ENCODE measurements at regions not wholly inside any gene's neighbourhood (a gene's known extent, or its start where the extent isn't known, plus 50 kb on each side); places are given as distances from the start of the nearest gene placed in this dataset.

DNA sequence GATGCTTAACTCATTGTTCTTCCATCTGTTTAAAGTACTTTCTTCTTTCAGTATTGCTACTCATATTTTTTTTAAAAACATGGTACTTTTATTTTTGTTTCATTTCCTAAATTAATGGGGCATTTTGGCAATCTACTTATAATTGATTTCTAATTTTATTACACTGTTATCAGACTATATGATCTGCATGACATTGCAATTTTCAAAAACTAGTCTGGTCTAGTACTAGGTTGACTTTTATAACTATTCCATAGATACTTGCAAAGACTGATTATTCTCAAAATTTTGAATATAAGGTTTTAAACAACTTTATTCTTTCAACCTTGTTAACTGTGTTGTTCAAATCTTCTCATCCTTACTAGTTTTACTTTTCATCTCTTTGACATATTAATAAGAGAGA is 63.9 kb upstream of the MVB12B start:
- H3K27me3 Mint-ChIP-seq (ENCODE audit: insufficient read depth, low read depth, poor library complexity), result no peaks in the 10 kb centered on the region
- DNase-seq (ENCODE audit: low spot score) (no peak), ATAC-seq (no peak)
- no peaks in the 10 kb centered on the region for H3K27me3 ChIP-seq (ENCODE audit: insufficient read depth)
- H3K36me3 Mint-ChIP-seq (ENCODE audit: low read depth), result no peaks in the 10 kb centered on the region
- no peaks in the 10 kb centered on the region for H3K79me2 ChIP-seq (replicated peaks; ENCODE audit: insufficient read depth)
- no peaks in the 10 kb centered on the region for H3K36me3 ChIP-seq (ENCODE audit: insufficient read depth)
- H3F3A ChIP-seq (replicated peaks; ENCODE audit: low read depth), result no peaks in the 10 kb centered on the region
- no peak overlapping the region for H3K27ac ChIP-seq (ENCODE audit: low read depth)
- no peak overlapping the region for H3K4me3 ChIP-seq
- no peak overlapping the region for H3K27ac Mint-ChIP-seq
- no peaks in the 10 kb centered on the region for H3K9me2 ChIP-seq (ENCODE audit: insufficient read depth)
- TF ChIP-seq, protein P1, sequence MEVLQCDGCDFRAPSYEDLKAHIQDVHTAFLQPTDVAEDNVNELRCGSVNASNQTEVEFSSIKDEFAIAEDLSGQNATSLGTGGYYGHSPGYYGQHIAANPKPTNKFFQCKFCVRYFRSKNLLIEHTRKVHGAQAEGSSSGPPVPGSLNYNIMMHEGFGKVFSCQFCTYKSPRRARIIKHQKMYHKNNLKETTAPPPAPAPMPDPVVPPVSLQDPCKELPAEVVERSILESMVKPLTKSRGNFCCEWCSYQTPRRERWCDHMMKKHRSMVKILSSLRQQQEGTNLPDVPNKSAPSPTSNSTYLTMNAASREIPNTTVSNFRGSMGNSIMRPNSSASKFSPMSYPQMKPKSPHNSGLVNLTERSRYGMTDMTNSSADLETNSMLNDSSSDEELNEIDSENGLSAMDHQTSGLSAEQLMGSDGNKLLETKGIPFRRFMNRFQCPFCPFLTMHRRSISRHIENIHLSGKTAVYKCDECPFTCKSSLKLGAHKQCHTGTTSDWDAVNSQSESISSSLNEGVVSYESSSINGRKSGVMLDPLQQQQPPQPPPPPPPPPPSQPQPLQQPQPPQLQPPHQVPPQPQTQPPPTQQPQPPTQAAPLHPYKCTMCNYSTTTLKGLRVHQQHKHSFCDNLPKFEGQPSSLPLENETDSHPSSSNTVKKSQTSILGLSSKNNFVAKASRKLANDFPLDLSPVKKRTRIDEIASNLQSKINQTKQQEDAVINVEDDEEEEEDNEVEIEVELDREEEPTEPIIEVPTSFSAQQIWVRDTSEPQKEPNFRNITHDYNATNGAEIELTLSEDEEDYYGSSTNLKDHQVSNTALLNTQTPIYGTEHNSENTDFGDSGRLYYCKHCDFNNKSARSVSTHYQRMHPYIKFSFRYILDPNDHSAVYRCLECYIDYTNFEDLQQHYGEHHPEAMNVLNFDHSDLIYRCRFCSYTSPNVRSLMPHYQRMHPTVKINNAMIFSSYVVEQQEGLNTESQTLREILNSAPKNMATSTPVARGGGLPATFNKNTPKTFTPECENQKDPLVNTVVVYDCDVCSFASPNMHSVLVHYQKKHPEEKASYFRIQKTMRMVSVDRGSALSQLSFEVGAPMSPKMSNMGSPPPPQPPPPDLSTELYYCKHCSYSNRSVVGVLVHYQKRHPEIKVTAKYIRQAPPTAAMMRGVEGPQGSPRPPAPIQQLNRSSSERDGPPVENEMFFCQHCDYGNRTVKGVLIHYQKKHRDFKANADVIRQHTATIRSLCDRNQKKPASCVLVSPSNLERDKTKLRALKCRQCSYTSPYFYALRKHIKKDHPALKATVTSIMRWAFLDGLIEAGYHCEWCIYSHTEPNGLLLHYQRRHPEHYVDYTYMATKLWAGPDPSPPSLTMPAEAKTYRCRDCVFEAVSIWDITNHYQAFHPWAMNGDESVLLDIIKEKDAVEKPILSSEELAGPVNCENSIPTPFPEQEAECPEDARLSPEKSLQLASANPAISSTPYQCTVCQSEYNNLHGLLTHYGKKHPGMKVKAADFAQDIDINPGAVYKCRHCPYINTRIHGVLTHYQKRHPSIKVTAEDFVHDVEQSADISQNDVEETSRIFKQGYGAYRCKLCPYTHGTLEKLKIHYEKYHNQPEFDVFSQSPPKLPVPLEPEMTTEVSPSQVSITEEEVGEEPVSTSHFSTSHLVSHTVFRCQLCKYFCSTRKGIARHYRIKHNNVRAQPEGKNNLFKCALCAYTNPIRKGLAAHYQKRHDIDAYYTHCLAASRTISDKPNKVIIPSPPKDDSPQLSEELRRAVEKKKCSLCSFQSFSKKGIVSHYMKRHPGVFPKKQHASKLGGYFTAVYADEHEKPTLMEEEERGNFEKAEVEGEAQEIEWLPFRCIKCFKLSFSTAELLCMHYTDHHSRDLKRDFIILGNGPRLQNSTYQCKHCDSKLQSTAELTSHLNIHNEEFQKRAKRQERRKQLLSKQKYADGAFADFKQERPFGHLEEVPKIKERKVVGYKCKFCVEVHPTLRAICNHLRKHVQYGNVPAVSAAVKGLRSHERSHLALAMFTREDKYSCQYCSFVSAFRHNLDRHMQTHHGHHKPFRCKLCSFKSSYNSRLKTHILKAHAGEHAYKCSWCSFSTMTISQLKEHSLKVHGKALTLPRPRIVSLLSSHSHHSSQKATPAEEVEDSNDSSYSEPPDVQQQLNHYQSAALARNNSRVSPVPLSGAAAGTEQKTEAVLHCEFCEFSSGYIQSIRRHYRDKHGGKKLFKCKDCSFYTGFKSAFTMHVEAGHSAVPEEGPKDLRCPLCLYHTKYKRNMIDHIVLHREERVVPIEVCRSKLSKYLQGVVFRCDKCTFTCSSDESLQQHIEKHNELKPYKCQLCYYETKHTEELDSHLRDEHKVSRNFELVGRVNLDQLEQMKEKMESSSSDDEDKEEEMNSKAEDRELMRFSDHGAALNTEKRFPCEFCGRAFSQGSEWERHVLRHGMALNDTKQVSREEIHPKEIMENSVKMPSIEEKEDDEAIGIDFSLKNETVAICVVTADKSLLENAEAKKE (CRISPR knock-in tag; IDR thresholded peaks at IDR 0.05), result no peak
- no peak for TF ChIP-seq ZNF114 (CRISPR knock-in tag; IDR thresholded peaks at IDR 0.05)
- TF ChIP-seq JUNB (IDR thresholded peaks at IDR 0.05; ENCODE audit: unreplicated experiment), result no peak
- no peak for TF ChIP-seq CREB1 (CRISPR knock-in tag; IDR thresholded peaks at IDR 0.05; ENCODE audit: low read depth)
- TF ChIP-seq ZNF331 (CRISPR knock-in tag; IDR thresholded peaks at IDR 0.05; ENCODE audit: low read depth), result no peak
- no peak for TF ChIP-seq STAT1 (IDR thresholded peaks at IDR 0.05; ENCODE audit: unreplicated experiment)
- no peak overlapping the region for H2AFZ ChIP-seq
- no peaks in the 10 kb centered on the region for H3K9me3 Mint-ChIP-seq
- H3K4me1 ChIP-seq (ENCODE audit: insufficient read depth), result no peaks in the 10 kb centered on the region
- no peak overlapping the region for H3K4me3 Mint-ChIP-seq
- H4K20me1 ChIP-seq (replicated peaks; ENCODE audit: insufficient read depth), result no peaks in the 10 kb centered on the region
- no peak overlapping the region for H3K4me2 ChIP-seq
- H3K4me1 Mint-ChIP-seq, result no peaks in the 10 kb centered on the region

- Histone ChIP-seq H3K4me2 (no peak overlapping the region), H3K79me2 (replicated peaks; ENCODE audit: insufficient read depth) (no peaks in the 10 kb centered on the region), H3K36me3 (ENCODE audit: insufficient read depth) (no peaks in the 10 kb centered on the region), H3F3A (replicated peaks; ENCODE audit: low read depth) (no peaks in the 10 kb centered on the region), H3K4me1 (ENCODE audit: insufficient read depth) (peaks cover 2% of the 10 kb centered on the region; the same call in 1 of the 2 replicates), H3K27me3 (ENCODE audit: insufficient read depth) (no peaks in the 10 kb centered on the region), H3K27ac (ENCODE audit: low read depth) (no peak overlapping the region), H3K4me3 (no peak overlapping the region), H2AFZ (no peak overlapping the region), H3K9me2 (ENCODE audit: insufficient read depth) (no peaks in the 10 kb centered on the region), H4K20me1 (replicated peaks; ENCODE audit: insufficient read depth) (no peaks in the 10 kb centered on the region)
- Mint-ChIP-seq H3K4me1 (peaks cover 5% of the 10 kb centered on the region), H3K27ac (no peak overlapping the region), H3K4me3 (no peak overlapping the region), H3K27me3 (ENCODE audit: insufficient read depth, low read depth, poor library complexity) (peaks cover 6% of the 10 kb centered on the region), H3K36me3 (ENCODE audit: low read depth) (no peaks in the 10 kb centered on the region), H3K9me3 (no peaks in the 10 kb centered on the region)
- DNase-seq (ENCODE audit: low spot score) (no peak), ATAC-seq (no peak)
- TF ChIP-seq POLR2AphosphoS5 (IDR thresholded peaks at IDR 0.05; ENCODE audit: low read depth) (no peak), JUNB (IDR thresholded peaks at IDR 0.05; ENCODE audit: unreplicated experiment) (no peak), ETS1 (IDR thresholded peaks at IDR 0.05) (no peak)
- TF ChIP-seq, protein P2, sequence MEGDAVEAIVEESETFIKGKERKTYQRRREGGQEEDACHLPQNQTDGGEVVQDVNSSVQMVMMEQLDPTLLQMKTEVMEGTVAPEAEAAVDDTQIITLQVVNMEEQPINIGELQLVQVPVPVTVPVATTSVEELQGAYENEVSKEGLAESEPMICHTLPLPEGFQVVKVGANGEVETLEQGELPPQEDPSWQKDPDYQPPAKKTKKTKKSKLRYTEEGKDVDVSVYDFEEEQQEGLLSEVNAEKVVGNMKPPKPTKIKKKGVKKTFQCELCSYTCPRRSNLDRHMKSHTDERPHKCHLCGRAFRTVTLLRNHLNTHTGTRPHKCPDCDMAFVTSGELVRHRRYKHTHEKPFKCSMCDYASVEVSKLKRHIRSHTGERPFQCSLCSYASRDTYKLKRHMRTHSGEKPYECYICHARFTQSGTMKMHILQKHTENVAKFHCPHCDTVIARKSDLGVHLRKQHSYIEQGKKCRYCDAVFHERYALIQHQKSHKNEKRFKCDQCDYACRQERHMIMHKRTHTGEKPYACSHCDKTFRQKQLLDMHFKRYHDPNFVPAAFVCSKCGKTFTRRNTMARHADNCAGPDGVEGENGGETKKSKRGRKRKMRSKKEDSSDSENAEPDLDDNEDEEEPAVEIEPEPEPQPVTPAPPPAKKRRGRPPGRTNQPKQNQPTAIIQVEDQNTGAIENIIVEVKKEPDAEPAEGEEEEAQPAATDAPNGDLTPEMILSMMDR (conservative IDR thresholded peaks at IDR 0.05; ENCODE audit: low read depth in 2 of 2), result no peak
Measured at GRCh38 chr9:126270556-126270955, 56.1 kb upstream of the MVB12B start.

Data from GM23338 (cell line).